SK-N-MC (cell line): ENCODE measurements at regions not wholly inside any gene's neighbourhood (a gene's known extent, or its start where the extent isn't known, plus 50 kb on each side); places are given as distances from the start of the nearest gene placed in this dataset.
"Not testable (repeated sequence)": the region's sequence is repeated elsewhere in the genome, so short reads cannot be mapped to it uniquely, and the experiment has no call there.

Source experiments
- DNase-seq: peaks from one replicate; pipeline ENCODE4 v3.0.0-alpha.2; 2011; ENCODE audit warnings: low read depth, low spot score
- H3K27ac ChIP-seq: fragments of 200-600 bp; sonication (generic); 2 replicates; pipeline ENCODE4 v1.5.1; 2016; ENCODE audit warnings: mixed run types
- H3K36me3 ChIP-seq: fragments of 200-600 bp; sonication (generic); 2 replicates; pipeline ENCODE4 v1.6.1; 2017; ENCODE audit warnings: antibody characterized with exemption, low read length, mixed read lengths; ENCODE audit not compliant: insufficient read depth
- H3K4me3 ChIP-seq: fragments of 200-600 bp; sonication (generic); 2 replicates; pipeline ENCODE4 v1.5.1; 2016
- H3K9ac ChIP-seq: fragments of 200-600 bp; sonication (generic); 2 replicates; pipeline ENCODE4 v1.8.0; 2017; ENCODE audit warnings: mixed run types, mixed read lengths; ENCODE audit not compliant: insufficient read length
- H3K9me3 ChIP-seq: fragments of 200-600 bp; sonication (generic); 2 replicates; pipeline ENCODE4 v1.6.1; 2017; ENCODE audit warnings: low read depth, mild to moderate bottlenecking, antibody characterized with exemption, low read length, moderate library complexity, mixed read lengths
- EZH2 ChIP-seq: fragments of 200-600 bp; sonication (generic); IDR thresholded peaks from one replicate; pipeline ENCODE4 v1.6.1; 2017; ENCODE audit warnings: antibody characterized with exemption
- FOXP2 ChIP-seq: optimal IDR thresholded peaks from 2 replicates; pipeline ENCODE3; 2011; ENCODE audit warnings: mild to moderate bottlenecking, moderate library complexity; ENCODE audit not compliant: insufficient read depth; ENCODE audit errors: extremely low read length, control extremely low read depth
- POLR2AphosphoS5 ChIP-seq: IDR thresholded peaks from 2 replicates; pipeline ENCODE4 v1.6.1; 2012; ENCODE audit warnings: mild to moderate bottlenecking, low read depth, low read length, borderline replicate concordance

- no peak overlapping the region for H3K9ac ChIP-seq
- H3K27ac ChIP-seq, result no peak overlapping the region
- H3K36me3 ChIP-seq, result no peaks in the 10 kb centered on the region
- H3K9me3 ChIP-seq, result no peaks in the 10 kb centered on the region
- TF ChIP-seq POLR2AphosphoS5 (no peak), EZH2 (no peak)
- no peak overlapping the region for H3K4me3 ChIP-seq
- DNase-seq, result no peak
These were observed 122.0 kb upstream of the SLC35G4 start for GRCh38 chr18:11487390-11487789.

DNA sequence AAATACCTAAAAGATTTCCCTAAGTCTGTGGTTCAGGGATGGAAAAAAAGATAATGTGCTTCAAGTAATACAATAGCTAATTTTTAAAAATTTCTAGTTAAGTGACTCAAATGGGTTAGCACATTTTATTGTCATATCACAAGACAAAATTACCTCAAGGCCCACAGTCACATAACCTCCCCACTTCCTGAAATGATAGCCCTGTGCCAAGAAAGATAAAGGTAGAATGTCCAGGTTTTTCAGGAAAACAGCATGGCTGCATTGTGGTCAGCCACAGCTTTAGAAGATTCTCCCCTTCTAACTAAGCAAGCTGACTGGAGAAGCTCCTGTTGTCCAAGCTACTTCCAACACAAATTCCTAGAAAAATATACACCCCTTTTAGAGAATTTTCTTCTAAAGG is 127.1 kb upstream of the SLC35G4 start:
- Histone ChIP-seq H3K9ac (no peak overlapping the region), H3K36me3 (no peaks in the 10 kb centered on the region), H3K9me3 (no peaks in the 10 kb centered on the region), H3K27ac (no peak overlapping the region), H3K4me3 (no peak overlapping the region)
- no peak for DNase-seq
- TF ChIP-seq FOXP2 (no peak), EZH2 (no peak), POLR2AphosphoS5 (no peak)

DNA sequence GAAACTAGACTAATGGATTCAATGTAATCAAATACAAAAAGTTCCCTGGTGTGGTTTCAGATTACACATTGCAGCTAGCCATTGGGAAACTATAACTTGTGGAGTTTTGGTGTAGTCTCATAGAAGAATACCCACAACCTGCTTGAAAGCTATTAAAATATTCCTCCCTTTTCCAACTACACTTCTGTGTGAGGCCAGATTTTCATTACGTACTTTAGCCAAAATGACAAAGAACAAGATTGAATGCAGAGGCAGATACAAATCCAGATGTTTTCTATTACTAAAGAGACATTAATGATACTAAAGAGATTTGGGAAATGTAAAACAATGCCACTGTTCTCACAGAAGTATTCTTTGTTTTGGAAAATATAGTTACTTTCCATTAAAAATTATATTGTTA is 128.7 kb upstream of the SLC35G4 start:
- no peak for TF ChIP-seq POLR2AphosphoS5
- TF ChIP-seq EZH2, result no peak
- TF ChIP-seq FOXP2, result no peak
- no peak overlapping the region for H3K27ac ChIP-seq

GRCh38 chr18:11479031-11479430 is 130.4 kb upstream of the SLC35G4 start:
- not testable (repeated sequence) for DNase-seq, H3K36me3 ChIP-seq, H3K27ac ChIP-seq, H3K4me3 ChIP-seq, H3K9me3 ChIP-seq, H3K9ac ChIP-seq

More for the DNA sequence above, 128.7 kb upstream of the SLC35G4 start:
- Histone ChIP-seq H3K4me3 (no peak overlapping the region), H3K36me3 (no peaks in the 10 kb centered on the region), H3K9me3 (no peaks in the 10 kb centered on the region), H3K9ac (no peak overlapping the region)
- no peak for DNase-seq

DNA sequence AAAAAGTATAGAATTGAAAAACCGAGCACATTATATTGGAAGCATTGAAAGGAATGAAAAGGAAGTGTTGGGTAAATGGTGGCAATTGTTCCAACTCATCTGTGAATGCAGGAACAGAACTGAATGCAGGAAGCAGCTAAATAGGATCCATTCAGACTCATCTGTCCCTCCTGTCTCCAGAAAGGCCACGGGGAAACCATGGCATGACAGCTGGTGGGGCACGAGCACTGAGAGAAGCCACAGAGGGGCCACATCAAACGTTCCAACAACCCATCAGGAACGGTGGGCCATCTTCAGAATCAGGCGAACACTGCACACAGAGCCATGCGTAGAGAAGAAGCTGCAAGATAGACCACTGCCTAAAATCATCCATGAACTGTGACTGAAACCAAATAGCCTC is 138.5 kb upstream of the SLC35G4 start:
- TF ChIP-seq POLR2AphosphoS5, result no peak
- no peak for TF ChIP-seq FOXP2
- TF ChIP-seq EZH2, result no peak
- Histone ChIP-seq H3K27ac (no peak overlapping the region), H3K4me3 (no peak overlapping the region), H3K36me3 (no peaks in the 10 kb centered on the region), H3K9me3 (no peaks in the 10 kb centered on the region), H3K9ac (no peak overlapping the region)
- no peak for DNase-seq

- DNase-seq, result no peak
- Histone ChIP-seq H3K4me3 (no peak overlapping the region), H3K36me3 (no peaks in the 10 kb centered on the region), H3K9me3 (no peaks in the 10 kb centered on the region), H3K27ac (no peak overlapping the region), H3K9ac (no peak overlapping the region)
- TF ChIP-seq FOXP2 (no peak), EZH2 (no peak), POLR2AphosphoS5 (no peak)
These were observed 140.8 kb upstream of the SLC35G4 start for GRCh38 chr18:11468617-11469016.

- no peak overlapping the region for H3K9ac ChIP-seq
- no peaks in the 10 kb centered on the region for H3K36me3 ChIP-seq
- H3K9me3 ChIP-seq, result no peaks in the 10 kb centered on the region
- DNase-seq, result no peak
- H3K4me3 ChIP-seq, result no peak overlapping the region
- H3K27ac ChIP-seq, result no peak overlapping the region
- TF ChIP-seq EZH2 (no peak), POLR2AphosphoS5 (no peak), FOXP2 (no peak)
These were observed 141.3 kb upstream of the SLC35G4 start for GRCh38 chr18:11468120-11468519.

GRCh38 chr18:11467611-11468010 is 141.8 kb upstream of the SLC35G4 start:
- no peaks in the 10 kb centered on the region for H3K9me3 ChIP-seq
- DNase-seq, result no peak
- no peak overlapping the region for H3K27ac ChIP-seq
- H3K9ac ChIP-seq, result no peak overlapping the region
- no peaks in the 10 kb centered on the region for H3K36me3 ChIP-seq
- no peak overlapping the region for H3K4me3 ChIP-seq
- TF ChIP-seq FOXP2 (no peak), POLR2AphosphoS5 (no peak), EZH2 (no peak)

DNA sequence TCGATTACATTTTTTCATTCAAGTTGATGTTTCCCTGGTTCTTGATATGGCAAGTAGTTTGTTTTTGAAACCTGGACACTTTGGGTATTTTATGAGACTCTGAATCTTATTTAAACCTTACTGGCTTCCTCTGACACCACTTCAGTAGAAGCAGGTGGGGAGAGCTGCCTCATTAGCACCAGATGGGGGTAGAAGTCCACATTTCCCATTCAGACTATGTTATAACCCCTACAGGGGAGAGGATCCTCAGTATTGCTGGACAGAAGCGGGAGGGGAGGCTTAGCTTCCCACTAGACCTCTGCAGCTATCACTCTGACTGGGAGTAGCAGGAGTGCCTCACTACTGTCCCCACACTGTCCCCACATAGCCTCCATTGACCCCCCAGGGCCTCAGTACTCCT is 145.3 kb upstream of the SLC35G4 start:
- Histone ChIP-seq H3K9ac (no peak overlapping the region), H3K4me3 (no peak overlapping the region), H3K9me3 (no peaks in the 10 kb centered on the region), H3K36me3 (no peaks in the 10 kb centered on the region), H3K27ac (no peak overlapping the region)
- TF ChIP-seq EZH2 (no peak), FOXP2 (no peak), POLR2AphosphoS5 (no peak)
- DNase-seq, result no peak
